OCI-LY3 (cell line): ENCODE measurements at regions not wholly inside any gene's neighbourhood (a gene's known extent, or its start where the extent isn't known, plus 50 kb on each side); places are given as distances from the start of the nearest gene placed in this dataset.

Experiments
- H2AFZ ChIP-seq: fragments of 200-600, 300-600 bp; shearing (Covaris generic); 2 replicates; pipeline ENCODE4 v1.6.0; 2014; ENCODE audit warnings: antibody characterized with exemption, low read depth, low read length
- H3K27ac ChIP-seq: fragments of 200-600, 300-600 bp; sonication (generic); 2 replicates; pipeline ENCODE4 v1.5.1; 2014; ENCODE audit warnings: mild to moderate bottlenecking, low read length, moderate library complexity, mixed read lengths
- H3K27me3 ChIP-seq: fragments of 200-600, 300-600 bp; sonication (generic); 2 replicates; pipeline ENCODE4 v1.6.1; 2014; ENCODE audit warnings: low read depth, low read length, mixed read lengths
- H3K36me3 ChIP-seq: fragments of 200-600, 300-600 bp; sonication (generic); replicated peaks from 2 replicates; pipeline ENCODE3; 2014; ENCODE audit warnings: low read depth, low read length, mixed read lengths
- H3K4me1 ChIP-seq: fragments of 300-600, 200-600 bp; sonication (generic); 2 replicates; pipeline ENCODE4 v1.6.1; 2014; ENCODE audit warnings: low read length, mixed read lengths
- H3K4me2 ChIP-seq: fragments of 200-600, 300-600 bp; sonication (generic); 2 replicates; pipeline ENCODE4 v1.6.1; 2014; ENCODE audit warnings: low read length, mixed read lengths
- H3K4me3 ChIP-seq: fragments of 300-600, 200-600 bp; sonication (generic); 2 replicates; pipeline ENCODE4 v1.5.1; 2014; ENCODE audit warnings: antibody characterized with exemption, mild to moderate bottlenecking, low read length, moderate library complexity
- H3K79me2 ChIP-seq: fragments of 300-600, 200-600 bp; shearing (Covaris generic); 2 replicates; pipeline ENCODE4 v1.6.1; 2014; ENCODE audit warnings: mild to moderate bottlenecking, low read length, mixed read lengths
- H3K9ac ChIP-seq: fragments of 300-600, 200-600 bp; shearing (Covaris generic); 2 replicates; pipeline ENCODE4 v1.6.0; 2014; ENCODE audit warnings: mild to moderate bottlenecking, low read length, moderate library complexity
- H3K9me3 ChIP-seq: fragments of 200-600, 300-600 bp; shearing (Covaris generic); 2 replicates; pipeline ENCODE4 v1.6.1; 2014; ENCODE audit warnings: low read length, mixed read lengths; ENCODE audit not compliant: insufficient read depth
- H4K20me1 ChIP-seq: fragments of 200-600, 300-600 bp; sonication (generic); 2 replicates; pipeline ENCODE4 v1.6.1; 2016; ENCODE audit warnings: low read length, mixed read lengths; ENCODE audit not compliant: insufficient read depth
- EZH2phosphoT487 ChIP-seq: fragments of 200-600 bp; shearing (Covaris generic); IDR thresholded peaks from 2 replicates; pipeline ENCODE4 v1.6.1; 2018; ENCODE audit warnings: antibody characterized with exemption, mixed run types, low read depth
- TF ChIP-seq, protein P1 (sequence below): fragments of 200-600, 300-600 bp; sonication (generic); IDR thresholded peaks from 2 replicates; pipeline ENCODE4 v1.5.1; 2014; ENCODE audit warnings: antibody characterized with exemption, low read length, low read depth

DNA sequence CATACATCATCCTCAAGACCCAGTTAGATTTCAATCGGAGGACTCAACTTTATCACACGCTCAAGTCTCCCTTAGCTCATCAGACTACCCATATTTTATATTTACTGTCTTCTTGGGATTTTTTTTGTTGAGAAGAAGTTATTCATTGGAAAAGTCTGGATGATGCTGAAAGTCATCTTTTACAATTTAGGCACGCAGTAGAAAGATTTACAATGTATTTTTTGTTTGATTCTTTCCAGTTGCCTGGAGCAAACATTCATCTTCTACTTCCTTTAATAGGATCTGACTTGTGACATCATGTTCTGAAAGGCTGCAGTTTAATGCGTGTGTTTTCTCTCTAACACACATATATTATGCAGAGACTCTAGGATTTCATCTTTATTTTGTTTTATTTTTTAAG lies 235.7 kb downstream of the DOK5 start:
- no peak overlapping the region for H3K4me3 ChIP-seq
- TF ChIP-seq, protein P1, sequence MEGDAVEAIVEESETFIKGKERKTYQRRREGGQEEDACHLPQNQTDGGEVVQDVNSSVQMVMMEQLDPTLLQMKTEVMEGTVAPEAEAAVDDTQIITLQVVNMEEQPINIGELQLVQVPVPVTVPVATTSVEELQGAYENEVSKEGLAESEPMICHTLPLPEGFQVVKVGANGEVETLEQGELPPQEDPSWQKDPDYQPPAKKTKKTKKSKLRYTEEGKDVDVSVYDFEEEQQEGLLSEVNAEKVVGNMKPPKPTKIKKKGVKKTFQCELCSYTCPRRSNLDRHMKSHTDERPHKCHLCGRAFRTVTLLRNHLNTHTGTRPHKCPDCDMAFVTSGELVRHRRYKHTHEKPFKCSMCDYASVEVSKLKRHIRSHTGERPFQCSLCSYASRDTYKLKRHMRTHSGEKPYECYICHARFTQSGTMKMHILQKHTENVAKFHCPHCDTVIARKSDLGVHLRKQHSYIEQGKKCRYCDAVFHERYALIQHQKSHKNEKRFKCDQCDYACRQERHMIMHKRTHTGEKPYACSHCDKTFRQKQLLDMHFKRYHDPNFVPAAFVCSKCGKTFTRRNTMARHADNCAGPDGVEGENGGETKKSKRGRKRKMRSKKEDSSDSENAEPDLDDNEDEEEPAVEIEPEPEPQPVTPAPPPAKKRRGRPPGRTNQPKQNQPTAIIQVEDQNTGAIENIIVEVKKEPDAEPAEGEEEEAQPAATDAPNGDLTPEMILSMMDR, result no peak
- TF ChIP-seq EZH2phosphoT487, result no peak
- no peak overlapping the region for H2AFZ ChIP-seq
- H3K27me3 ChIP-seq, result no peaks in the 10 kb centered on the region; the same call in none of the 2 replicates
- no peaks in the 10 kb centered on the region for H3K79me2 ChIP-seq
- no peaks in the 10 kb centered on the region for H3K4me1 ChIP-seq
- H3K9ac ChIP-seq, result no peak overlapping the region
- H4K20me1 ChIP-seq, result no peaks in the 10 kb centered on the region
- H3K27ac ChIP-seq, result no peak overlapping the region
- no peaks in the 10 kb centered on the region for H3K36me3 ChIP-seq
- no peak overlapping the region for H3K4me2 ChIP-seq
- no peaks in the 10 kb centered on the region for H3K9me3 ChIP-seq

DNA sequence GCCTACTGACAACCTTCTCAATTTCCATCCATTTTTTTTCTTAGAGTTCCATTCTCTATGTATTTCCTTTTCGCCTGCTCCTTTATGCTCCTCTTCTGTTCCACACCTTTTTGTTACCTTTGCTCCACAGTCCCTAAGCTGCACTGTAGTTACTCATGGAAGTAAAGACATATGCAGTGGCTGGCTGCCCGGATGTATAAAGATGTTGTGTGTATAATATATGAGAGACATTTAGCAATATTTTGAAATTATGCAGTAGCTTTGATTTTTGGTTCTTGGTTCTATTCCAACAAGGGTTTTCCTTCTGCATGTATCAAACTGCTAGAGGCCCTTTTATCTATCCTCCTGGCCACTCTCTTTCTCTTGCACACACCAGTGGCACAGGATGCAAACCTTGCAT lies 234.9 kb downstream of the DOK5 start:
- Histone ChIP-seq H2AFZ (no peak overlapping the region), H3K27me3 (no peaks in the 10 kb centered on the region; the same call in none of the 2 replicates), H3K27ac (no peak overlapping the region), H3K4me3 (no peak overlapping the region), H3K9ac (no peak overlapping the region), H3K79me2 (no peaks in the 10 kb centered on the region), H4K20me1 (no peaks in the 10 kb centered on the region), H3K4me2 (no peak overlapping the region), H3K36me3 (no peaks in the 10 kb centered on the region), H3K9me3 (no peaks in the 10 kb centered on the region), H3K4me1 (no peaks in the 10 kb centered on the region)
- TF ChIP-seq EZH2phosphoT487, result no peak
- TF ChIP-seq, protein P1, result no peak

DNA sequence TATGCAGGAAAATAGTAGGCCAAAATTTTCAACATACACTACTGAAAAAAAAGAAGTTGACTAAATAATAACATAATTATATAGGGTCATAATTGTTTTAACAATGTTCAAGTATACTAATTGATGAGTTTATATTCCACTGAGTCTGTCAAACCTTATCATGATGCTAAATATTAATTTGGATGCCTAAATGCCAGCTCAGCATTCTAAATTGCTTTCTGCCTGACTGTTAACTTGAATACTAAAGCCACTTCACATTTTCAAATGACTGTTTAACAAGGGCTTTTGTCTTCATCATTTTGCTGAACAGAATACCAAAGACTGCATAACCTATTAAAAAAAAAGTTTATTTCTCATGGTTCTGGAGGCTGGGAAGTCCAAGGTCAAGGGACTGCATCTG lies 232.8 kb downstream of the DOK5 start:
- no peaks in the 10 kb centered on the region for H3K4me1 ChIP-seq
- no peak overlapping the region for H3K4me2 ChIP-seq
- H3K27ac ChIP-seq, result no peak overlapping the region
- no peaks in the 10 kb centered on the region for H3K79me2 ChIP-seq
- no peak overlapping the region for H2AFZ ChIP-seq
- H3K27me3 ChIP-seq, result no peaks in the 10 kb centered on the region; the same call in 1 of the 2 replicates
- H3K9me3 ChIP-seq, result no peaks in the 10 kb centered on the region
- TF ChIP-seq EZH2phosphoT487, result no peak
- TF ChIP-seq, protein P1, result no peak
- H3K36me3 ChIP-seq, result no peaks in the 10 kb centered on the region
- no peak overlapping the region for H3K4me3 ChIP-seq
- H4K20me1 ChIP-seq, result no peaks in the 10 kb centered on the region
- no peak overlapping the region for H3K9ac ChIP-seq

DNA sequence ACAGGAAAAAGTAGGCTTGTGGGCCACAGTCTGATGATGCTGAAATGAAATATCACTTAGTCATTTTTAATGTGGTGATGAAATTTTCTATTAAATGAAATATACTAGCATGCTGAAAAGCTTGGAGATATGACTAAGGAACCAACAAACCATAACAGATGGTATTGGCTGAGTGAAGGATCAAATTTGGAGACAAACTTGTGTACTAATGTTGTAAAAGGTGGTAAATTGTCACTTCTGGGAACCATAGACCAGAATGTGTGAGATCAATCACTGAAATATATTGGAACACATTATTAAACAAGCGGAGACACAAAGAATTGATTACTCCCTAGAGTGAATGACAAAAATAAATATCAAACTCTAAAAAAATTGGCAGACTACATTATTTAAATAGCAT lies 232.4 kb downstream of the DOK5 start:
- Histone ChIP-seq H3K27me3 (no peaks in the 10 kb centered on the region; the same call in 1 of the 2 replicates), H3K4me2 (no peak overlapping the region), H3K27ac (no peak overlapping the region), H3K4me1 (no peaks in the 10 kb centered on the region), H3K9ac (no peak overlapping the region), H3K79me2 (no peaks in the 10 kb centered on the region), H3K4me3 (no peak overlapping the region), H2AFZ (no peak overlapping the region), H4K20me1 (no peaks in the 10 kb centered on the region), H3K9me3 (no peaks in the 10 kb centered on the region), H3K36me3 (no peaks in the 10 kb centered on the region)
- TF ChIP-seq, protein P1, result no peak
- TF ChIP-seq EZH2phosphoT487, result no peak
